GM12865 (cell line): ENCODE measurements at regions not wholly inside any gene's neighbourhood (a gene's known extent, or its start where the extent isn't known, plus 50 kb on each side); places are given as distances from the start of the nearest gene placed in this dataset.

ENCODE experiments used
- DNase-seq: peaks from one replicate; pipeline ENCODE4 v3.0.0; 2010; ENCODE audit warnings: low read depth
- H3K4me3 ChIP-seq: 2 replicates; pipeline ENCODE4 v1.5.1; 2011; ENCODE audit warnings: mild to moderate bottlenecking, low read depth, low read length, control low read depth
- TF ChIP-seq, protein P1 (sequence below): IDR thresholded peaks from 2 replicates; pipeline ENCODE4 v1.5.1; 2011; ENCODE audit warnings: low read length, control low read depth, low read depth, inconsistent platforms; ENCODE audit not compliant: insufficient read depth; ENCODE audit errors: missing control alignments

DNA sequence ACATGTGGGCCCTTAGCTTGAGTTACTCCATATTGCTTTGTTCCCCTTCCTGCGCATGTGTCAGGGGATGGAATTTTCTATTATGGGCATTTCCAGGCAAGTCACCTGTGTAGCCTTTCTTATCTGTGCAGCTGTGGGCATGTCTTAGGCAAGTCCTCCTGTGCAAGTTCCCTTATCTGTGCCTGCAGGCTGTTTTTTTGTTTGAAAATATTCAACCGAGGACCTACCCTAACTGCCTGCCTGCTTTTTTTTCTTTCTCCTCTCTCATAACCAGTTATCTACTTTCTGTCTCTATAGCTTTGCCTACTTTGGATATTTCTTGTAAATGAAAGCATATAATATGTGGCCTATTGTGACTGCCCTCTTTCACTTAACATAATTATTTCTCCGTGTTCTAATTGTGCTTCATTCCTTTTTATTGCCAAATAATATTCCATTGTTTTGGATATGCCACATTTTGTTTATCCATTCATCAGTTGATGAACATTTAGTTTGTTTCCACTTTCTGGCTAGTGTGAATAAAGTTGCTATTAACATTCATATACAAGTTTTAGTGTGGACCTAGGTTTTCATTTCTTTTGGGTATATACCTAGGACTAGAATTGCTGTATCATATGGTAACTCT, 83.6 kb upstream of the CADM1 start:
- TF ChIP-seq, protein P1, sequence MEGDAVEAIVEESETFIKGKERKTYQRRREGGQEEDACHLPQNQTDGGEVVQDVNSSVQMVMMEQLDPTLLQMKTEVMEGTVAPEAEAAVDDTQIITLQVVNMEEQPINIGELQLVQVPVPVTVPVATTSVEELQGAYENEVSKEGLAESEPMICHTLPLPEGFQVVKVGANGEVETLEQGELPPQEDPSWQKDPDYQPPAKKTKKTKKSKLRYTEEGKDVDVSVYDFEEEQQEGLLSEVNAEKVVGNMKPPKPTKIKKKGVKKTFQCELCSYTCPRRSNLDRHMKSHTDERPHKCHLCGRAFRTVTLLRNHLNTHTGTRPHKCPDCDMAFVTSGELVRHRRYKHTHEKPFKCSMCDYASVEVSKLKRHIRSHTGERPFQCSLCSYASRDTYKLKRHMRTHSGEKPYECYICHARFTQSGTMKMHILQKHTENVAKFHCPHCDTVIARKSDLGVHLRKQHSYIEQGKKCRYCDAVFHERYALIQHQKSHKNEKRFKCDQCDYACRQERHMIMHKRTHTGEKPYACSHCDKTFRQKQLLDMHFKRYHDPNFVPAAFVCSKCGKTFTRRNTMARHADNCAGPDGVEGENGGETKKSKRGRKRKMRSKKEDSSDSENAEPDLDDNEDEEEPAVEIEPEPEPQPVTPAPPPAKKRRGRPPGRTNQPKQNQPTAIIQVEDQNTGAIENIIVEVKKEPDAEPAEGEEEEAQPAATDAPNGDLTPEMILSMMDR, result no peak
- H3K4me3 ChIP-seq, result no peak overlapping the region
- DNase-seq, result no peak

DNA sequence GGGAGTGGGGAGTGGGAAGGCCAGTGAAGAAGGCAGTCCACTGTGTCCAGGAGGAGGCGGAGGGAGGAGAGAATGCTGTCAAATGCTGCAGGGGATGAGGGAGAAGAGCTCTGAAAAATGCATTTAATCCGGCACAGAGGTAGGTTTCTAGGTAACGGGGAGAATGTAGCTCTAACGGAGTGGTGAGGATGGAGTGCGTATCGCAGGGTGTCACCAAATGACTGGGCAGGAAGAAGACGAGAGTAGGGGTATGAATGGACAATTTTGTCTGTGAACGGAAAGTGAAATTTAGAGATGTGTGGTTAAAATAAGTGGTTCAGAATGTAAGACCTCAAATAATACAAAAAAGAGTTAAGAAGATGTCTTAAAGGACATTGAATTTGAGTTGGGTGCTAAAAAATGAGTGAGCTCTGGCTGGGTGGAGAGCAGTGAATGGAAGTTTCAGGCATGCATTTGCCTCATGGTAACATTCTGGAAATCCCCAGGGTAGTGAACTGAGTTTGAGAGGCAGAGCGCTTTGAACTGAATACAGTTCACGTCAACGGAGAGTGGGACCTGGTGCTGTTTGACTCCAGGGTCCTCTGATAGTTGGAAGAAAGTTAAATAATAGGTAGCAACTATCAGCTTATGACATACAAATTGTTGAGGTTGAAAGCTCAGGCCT, 81.3 kb upstream of the CADM1 start:
- H3K4me3 ChIP-seq, result peak overlapping the region; percentile 18; the same call in 1 of the 2 replicates
- peak; percentile 91 for DNase-seq
- TF ChIP-seq, protein P1, result no peak

GRCh38 chr11:115581871-115582639, 77.8 kb upstream of the CADM1 start:
- TF ChIP-seq, protein P1, result no peak
- DNase-seq, result no peak
- no peak overlapping the region for H3K4me3 ChIP-seq

- DNase-seq, result no peak
- H3K4me3 ChIP-seq, result no peak overlapping the region
- TF ChIP-seq, protein P1, result no peak
Observed at GRCh38 chr11:115580927-115581680, 76.9 kb upstream of the CADM1 start.

DNA sequence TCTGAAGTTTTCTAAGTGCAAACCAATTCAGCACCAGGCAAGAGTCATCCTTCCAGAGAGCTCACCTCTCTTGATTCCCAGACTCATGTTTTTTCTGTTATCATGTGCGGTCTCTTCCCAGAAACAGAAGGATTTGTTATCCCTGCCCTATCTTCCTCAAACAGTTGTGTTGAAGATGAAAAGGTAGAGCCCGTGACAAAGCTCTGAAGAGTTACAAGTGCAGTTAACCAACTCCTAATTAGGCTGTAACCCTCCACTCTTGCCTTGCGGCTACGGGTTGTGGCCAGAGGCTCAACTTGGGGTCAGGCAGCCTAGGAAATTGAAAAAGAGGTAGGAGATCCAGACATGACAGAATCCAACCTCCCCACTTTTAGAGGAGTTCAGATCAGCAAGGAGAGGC, 76.2 kb upstream of the CADM1 start:
- TF ChIP-seq, protein P1, result no peak
- no peak overlapping the region for H3K4me3 ChIP-seq
- no peak for DNase-seq

DNA sequence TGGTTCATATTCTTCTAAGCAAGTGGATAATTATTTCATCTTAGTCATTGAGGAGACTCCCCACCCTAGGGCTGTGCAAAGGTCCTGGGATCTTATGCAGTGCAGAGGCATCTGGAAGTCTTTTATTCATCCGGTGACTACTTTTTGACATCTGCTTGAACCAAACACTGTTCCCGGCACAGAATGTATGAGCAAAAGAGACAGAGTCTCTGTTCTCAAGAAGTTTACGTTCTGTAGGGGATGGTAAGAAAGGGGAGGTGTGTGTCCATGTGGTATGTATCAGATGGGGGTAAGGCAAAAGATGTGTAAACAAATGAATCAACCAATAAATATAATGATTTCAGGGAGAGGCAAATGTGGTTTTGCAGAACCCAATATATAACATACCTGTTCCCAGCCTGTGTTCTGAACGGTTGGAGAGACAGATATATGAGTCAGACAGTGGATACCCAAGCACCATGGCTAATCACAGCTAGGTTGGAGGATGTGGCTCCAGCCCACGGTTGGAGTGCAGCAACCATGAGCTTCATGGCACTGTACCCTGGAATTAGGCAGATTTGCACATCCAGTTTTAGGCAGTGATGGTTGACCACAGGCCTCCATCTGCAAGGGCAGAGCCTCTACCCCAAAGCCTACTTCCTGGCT, 75.1 kb upstream of the CADM1 start:
- TF ChIP-seq, protein P1, result no peak
- no peak for DNase-seq
- H3K4me3 ChIP-seq, result no peak overlapping the region
